MCF 10A (cell line): ENCODE measurements at regions not wholly inside any gene's neighbourhood (a gene's known extent, or its start where the extent isn't known, plus 50 kb on each side); places are given as distances from the start of the nearest gene placed in this dataset.

ENCODE experiments used
- BruUV-seq: library from RNA; stranded (reverse); fragments of 400-500 nt; replicated peaks from 2 replicates; lab custom pipeline; 2021; lab: Mats Ljungman, UMichigan
- CTCF ChIA-PET: fragments of 300-600 bp; sonication (Branson Sonifier 250); formaldehyde crosslinking; extraction: SDS; loops from one replicate; lab custom pipeline; 2021; ENCODE audit warnings: antibody characterized with exemption, inconsistent platforms; lab: Yijun Ruan, JAX
- POLR2A ChIA-PET: fragments of 300-600, 350-650 bp; sonication (Branson Sonifier 250); formaldehyde crosslinking; extraction: SDS; loops from one replicate; lab custom pipeline; 2020; ENCODE audit warnings: antibody characterized with exemption, inconsistent platforms; lab: Yijun Ruan, JAX
- DNase-seq: peaks from one replicate; pipeline ENCODE4 v3.0.0-alpha.2; 2018; ENCODE audit not compliant: unreplicated experiment
- H3K27ac Mint-ChIP-seq: one replicate; pipeline ENCODE4 v1.8.0; 2022; ENCODE audit warnings: mild to moderate bottlenecking, low read depth, mixed read lengths; ENCODE audit not compliant: unreplicated experiment
- H3K27me3 Mint-ChIP-seq: one replicate; pipeline ENCODE4 v1.8.0; 2022; ENCODE audit warnings: mixed read lengths; ENCODE audit not compliant: insufficient read depth, unreplicated experiment
- H3K36me3 Mint-ChIP-seq: one replicate; pipeline ENCODE4 v1.8.0; 2022; ENCODE audit warnings: mild to moderate bottlenecking, moderate library complexity, mixed read lengths; ENCODE audit not compliant: insufficient read depth, unreplicated experiment
- H3K4me1 Mint-ChIP-seq: one replicate; pipeline ENCODE4 v1.8.0; 2022; ENCODE audit warnings: mixed read lengths; ENCODE audit not compliant: insufficient read depth, unreplicated experiment
- H3K4me3 Mint-ChIP-seq: one replicate; pipeline ENCODE4 v1.8.0; 2022; ENCODE audit warnings: mild to moderate bottlenecking, moderate library complexity, mixed read lengths; ENCODE audit not compliant: unreplicated experiment
- H3K9me3 Mint-ChIP-seq: one replicate; pipeline ENCODE4 v1.8.0; 2022; ENCODE audit warnings: mixed read lengths; ENCODE audit not compliant: unreplicated experiment
- CTCF ChIP-seq: fragments of 200-600 bp; IDR thresholded peaks from one replicate; pipeline ENCODE4 v1.8.0; 2022; ENCODE audit warnings: antibody characterized with exemption, mild to moderate bottlenecking; ENCODE audit not compliant: unreplicated experiment
- intact Hi-C: fragments of 100-400 bp; cut with micrococcal nuclease; formaldehyde crosslinking; loops from 2 replicates; pipeline ENCODE4 v1.14.1; 2022

- Mint-ChIP-seq H3K27ac (no peak overlapping the region), H3K36me3 (no peaks in the 10 kb centered on the region), H3K4me1 (no peaks in the 10 kb centered on the region), H3K27me3 (no peaks in the 10 kb centered on the region), H3K9me3 (peaks cover 7% of the 10 kb centered on the region), H3K4me3 (no peak overlapping the region)
- POLR2A ChIA-PET = interaction anchor here (0.6 kb wide), 1 partner anchor 21 kb away, joined by 3 read pairs; no protein-coding TSS in a partner anchor
- CTCF ChIA-PET = interaction anchor here (0.6 kb wide), 1 partner anchor 138 kb away, joined by 3 read pairs; no protein-coding TSS in a partner anchor
- no peak for TF ChIP-seq CTCF
- no peak for DNase-seq
- BruUV-seq = no TSS peak
- intact Hi-C loops = no loop called here
These were observed 230.0 kb downstream of the CTTN start for GRCh38 chr11:70628176-70628854.

DNA sequence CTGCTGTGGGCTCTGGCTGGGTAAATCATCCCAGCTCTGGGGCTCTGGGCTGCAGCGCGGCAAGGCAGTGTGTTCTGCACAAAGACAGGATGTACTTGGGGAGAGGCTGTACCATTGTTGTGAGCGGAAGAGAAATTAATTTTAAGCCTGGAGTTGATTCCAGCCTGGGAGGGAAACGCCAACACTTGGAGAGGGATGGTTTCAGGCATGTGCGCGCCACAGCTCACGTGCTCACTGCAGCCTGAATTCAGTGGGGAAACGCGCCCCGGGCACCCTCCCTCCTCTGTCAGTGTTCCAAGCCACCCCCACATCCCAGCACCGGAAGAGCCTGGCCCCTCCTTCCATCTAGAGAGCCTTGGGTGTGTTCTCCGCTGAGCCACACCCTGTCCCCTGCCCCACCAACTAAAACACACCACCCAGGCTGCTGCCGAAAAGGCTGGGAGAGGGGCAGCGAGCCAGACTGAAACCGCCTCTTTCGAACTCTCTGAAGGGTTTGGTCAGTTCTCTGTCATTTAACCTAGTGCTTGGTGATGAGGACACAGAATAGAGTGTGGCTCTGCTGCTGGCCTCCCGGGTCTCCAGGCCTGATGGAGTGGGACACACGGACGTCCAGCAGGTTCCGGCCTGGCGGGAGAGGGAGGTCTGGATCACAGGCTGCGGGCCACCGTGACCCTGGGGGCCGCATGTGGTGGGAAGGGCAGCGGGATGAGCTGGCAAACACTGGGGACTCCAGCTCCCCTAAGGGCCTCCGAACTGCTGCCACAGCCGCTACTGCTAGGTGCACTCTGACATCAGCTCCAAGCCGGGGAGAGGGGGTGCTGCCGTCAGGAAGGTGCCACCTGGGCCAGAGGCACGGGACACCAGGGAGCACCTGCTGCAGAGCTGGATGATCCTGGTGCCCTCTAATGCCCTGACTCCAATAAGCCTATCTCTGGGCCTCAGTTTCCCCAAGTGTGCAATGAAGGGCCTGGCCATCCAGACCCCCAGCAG is 230.8 kb downstream of the CTTN start:
- TF ChIP-seq CTCF = no peak
- Mint-ChIP-seq H3K36me3 (no peaks in the 10 kb centered on the region), H3K9me3 (peaks cover 12% of the 10 kb centered on the region), H3K4me3 (no peak overlapping the region), H3K27me3 (no peaks in the 10 kb centered on the region), H3K4me1 (no peaks in the 10 kb centered on the region), H3K27ac (no peak overlapping the region)
- DNase-seq = no peak
- CTCF ChIA-PET = no interaction called here
- intact Hi-C loops = no loop called here
- POLR2A ChIA-PET = interaction anchor here (0.6 kb wide), 1 partner anchor 22 kb away, joined by 3 read pairs; no protein-coding TSS in a partner anchor
- BruUV-seq = no TSS peak

- Mint-ChIP-seq H3K4me3 (no peak overlapping the region), H3K27me3 (no peaks in the 10 kb centered on the region), H3K36me3 (no peaks in the 10 kb centered on the region), H3K27ac (no peak overlapping the region), H3K9me3 (peaks cover 15% of the 10 kb centered on the region), H3K4me1 (no peaks in the 10 kb centered on the region)
- DNase-seq = no peak
- ChIA-PET POLR2A (no interaction called here), CTCF (interaction anchor here (0.5 kb wide), 1 partner anchor 1816 kb away, joined by 3 read pairs; no protein-coding TSS in a partner anchor)
- TF ChIP-seq CTCF = no peak
- intact Hi-C loops = no loop called here
- BruUV-seq = no TSS peak
These were observed 231.7 kb downstream of the CTTN start for GRCh38 chr11:70630068-70630467.
